ENCODE measurements at regions not wholly inside any gene's neighbourhood (a gene's known extent, or its start where the extent isn't known, plus 50 kb on each side); places are given as distances from the start of the nearest gene placed in this dataset.

DNA sequence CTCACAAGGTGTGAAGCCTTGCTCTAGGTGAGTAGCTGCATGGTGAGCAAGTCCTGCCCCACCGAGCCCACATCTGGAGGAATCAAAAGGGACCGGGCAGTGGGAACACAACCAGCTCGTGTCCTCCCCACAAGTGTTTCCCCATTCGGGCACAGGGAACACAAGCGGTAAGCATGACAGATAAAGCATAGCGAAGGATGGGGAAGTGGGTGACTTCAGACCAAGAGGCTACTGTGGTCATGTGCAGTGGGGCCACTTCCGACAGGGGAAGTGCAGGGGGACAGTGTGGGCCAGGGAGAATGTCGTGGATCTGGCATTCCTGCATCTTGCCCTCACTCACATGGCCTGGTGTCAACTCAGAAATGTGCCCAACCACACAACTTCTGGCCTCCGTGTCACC lies 306.2 kb downstream of the FAM72C start:
- TF ChIP-seq, protein P1, sequence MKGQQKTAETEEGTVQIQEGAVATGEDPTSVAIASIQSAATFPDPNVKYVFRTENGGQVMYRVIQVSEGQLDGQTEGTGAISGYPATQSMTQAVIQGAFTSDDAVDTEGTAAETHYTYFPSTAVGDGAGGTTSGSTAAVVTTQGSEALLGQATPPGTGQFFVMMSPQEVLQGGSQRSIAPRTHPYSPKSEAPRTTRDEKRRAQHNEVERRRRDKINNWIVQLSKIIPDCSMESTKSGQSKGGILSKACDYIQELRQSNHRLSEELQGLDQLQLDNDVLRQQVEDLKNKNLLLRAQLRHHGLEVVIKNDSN (IDR thresholded peaks at IDR 0.05) = no peak
- TF ChIP-seq YY1 (IDR thresholded peaks at IDR 0.05; ENCODE audit: low read depth) (no peak), EP300 (IDR thresholded peaks at IDR 0.05; ENCODE audit: borderline replicate concordance) (no peak), RAD21 (IDR thresholded peaks at IDR 0.05; ENCODE audit: low read depth) (no peak), TEAD4 (IDR thresholded peaks at IDR 0.05) (no peak), TCF12 (IDR thresholded peaks at IDR 0.05; ENCODE audit: low read depth) (no peak), TAF1 (IDR thresholded peaks at IDR 0.05; ENCODE audit: low read depth) (no peak), NFIC (IDR thresholded peaks at IDR 0.05) (no peak), CREB1 (IDR thresholded peaks at IDR 0.05; ENCODE audit: low read depth) (no peak), ZBTB7A (IDR thresholded peaks at IDR 0.05; ENCODE audit: low read depth) (no peak)
- TF ChIP-seq, protein P2, sequence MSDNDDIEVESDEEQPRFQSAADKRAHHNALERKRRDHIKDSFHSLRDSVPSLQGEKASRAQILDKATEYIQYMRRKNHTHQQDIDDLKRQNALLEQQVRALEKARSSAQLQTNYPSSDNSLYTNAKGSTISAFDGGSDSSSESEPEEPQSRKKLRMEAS (IDR thresholded peaks at IDR 0.05) = no peak
- TF ChIP-seq, protein P3, sequence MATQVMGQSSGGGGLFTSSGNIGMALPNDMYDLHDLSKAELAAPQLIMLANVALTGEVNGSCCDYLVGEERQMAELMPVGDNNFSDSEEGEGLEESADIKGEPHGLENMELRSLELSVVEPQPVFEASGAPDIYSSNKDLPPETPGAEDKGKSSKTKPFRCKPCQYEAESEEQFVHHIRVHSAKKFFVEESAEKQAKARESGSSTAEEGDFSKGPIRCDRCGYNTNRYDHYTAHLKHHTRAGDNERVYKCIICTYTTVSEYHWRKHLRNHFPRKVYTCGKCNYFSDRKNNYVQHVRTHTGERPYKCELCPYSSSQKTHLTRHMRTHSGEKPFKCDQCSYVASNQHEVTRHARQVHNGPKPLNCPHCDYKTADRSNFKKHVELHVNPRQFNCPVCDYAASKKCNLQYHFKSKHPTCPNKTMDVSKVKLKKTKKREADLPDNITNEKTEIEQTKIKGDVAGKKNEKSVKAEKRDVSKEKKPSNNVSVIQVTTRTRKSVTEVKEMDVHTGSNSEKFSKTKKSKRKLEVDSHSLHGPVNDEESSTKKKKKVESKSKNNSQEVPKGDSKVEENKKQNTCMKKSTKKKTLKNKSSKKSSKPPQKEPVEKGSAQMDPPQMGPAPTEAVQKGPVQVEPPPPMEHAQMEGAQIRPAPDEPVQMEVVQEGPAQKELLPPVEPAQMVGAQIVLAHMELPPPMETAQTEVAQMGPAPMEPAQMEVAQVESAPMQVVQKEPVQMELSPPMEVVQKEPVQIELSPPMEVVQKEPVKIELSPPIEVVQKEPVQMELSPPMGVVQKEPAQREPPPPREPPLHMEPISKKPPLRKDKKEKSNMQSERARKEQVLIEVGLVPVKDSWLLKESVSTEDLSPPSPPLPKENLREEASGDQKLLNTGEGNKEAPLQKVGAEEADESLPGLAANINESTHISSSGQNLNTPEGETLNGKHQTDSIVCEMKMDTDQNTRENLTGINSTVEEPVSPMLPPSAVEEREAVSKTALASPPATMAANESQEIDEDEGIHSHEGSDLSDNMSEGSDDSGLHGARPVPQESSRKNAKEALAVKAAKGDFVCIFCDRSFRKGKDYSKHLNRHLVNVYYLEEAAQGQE (IDR thresholded peaks at IDR 0.05; ENCODE audit: low read depth) = no peak

DNA sequence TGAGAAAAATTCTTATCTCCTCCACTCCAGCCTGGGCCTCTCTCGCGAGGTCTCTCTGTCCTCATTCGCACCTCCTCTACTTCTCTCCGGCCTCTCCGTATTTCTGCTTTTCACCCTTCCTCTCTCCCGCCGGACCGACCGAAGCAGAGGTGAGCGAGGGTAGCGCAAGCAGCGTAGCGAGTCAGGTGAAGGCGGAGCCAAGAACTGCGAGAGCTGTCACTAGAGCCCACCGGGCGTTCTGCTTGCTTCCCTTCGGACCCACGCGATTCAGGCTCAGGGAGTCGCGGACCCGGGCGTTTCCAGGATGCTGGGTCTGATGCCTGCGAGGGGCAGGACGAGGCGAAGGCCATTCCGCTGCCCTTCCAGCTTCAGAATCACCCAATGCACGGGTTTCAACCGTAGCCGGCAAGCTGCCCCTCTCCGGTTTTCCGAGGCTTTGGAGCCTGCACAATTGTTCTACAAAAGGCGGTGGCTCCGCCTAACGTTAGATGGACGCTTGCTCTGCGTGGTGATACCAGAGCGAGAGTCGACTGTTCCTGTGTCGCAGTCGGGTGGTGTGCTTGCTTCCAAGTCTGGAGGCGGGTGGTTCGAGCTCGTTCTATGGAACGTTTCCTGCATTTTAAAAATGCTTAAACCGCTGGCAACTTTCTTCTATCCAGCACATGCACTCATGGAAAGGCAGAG lies 310.2 kb downstream of the FAM72C start:
- TF ChIP-seq, protein P3 (IDR thresholded peaks at IDR 0.05; ENCODE audit: low read depth) = no peak
- no peak for TF ChIP-seq RAD21 (IDR thresholded peaks at IDR 0.05; ENCODE audit: low read depth)

DNA sequence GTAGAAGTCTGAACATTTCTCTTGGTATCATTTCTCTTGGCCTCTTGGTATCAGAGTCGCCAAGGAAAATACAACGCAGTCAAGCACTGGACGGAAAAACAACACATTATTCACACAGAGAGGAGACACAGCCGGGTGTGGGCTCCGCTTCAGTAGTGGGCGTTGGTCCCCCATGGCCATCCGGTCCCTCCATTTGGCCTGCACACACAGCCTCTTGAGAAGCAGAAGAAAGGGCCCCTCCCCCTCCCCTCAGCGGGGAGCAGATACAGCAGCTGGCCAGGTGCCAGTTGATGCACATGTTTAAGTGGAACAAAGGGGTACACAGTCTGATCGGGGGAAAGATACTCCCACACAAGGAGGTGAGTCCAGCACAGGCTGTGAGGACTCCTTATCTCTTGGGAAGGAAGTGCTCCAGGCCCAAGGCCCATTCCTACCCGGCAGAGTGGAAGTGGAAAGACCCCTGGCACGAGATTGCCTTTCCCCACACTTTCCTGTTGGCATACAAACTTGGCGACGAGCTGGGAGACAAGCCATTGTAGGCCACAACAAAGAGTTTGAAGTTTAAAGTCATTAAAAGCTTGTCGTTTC lies 311.3 kb downstream of the FAM72C start:
- TF ChIP-seq TEAD4 (IDR thresholded peaks at IDR 0.05) = no peak
- no peak for TF ChIP-seq YY1 (IDR thresholded peaks at IDR 0.05; ENCODE audit: low read depth)
- no peak for TF ChIP-seq NFIC (IDR thresholded peaks at IDR 0.05)
- TF ChIP-seq TAF1 (IDR thresholded peaks at IDR 0.05; ENCODE audit: low read depth) = no peak
- no peak for TF ChIP-seq FOXM1 (IDR thresholded peaks at IDR 0.05; ENCODE audit: borderline replicate concordance, low read depth)
- no peak for TF ChIP-seq CREB1 (IDR thresholded peaks at IDR 0.05; ENCODE audit: low read depth)
- TF ChIP-seq, protein P3 (IDR thresholded peaks at IDR 0.05; ENCODE audit: low read depth) = no peak
- TF ChIP-seq, protein P1 (IDR thresholded peaks at IDR 0.05) = no peak
- TF ChIP-seq, protein P2 (IDR thresholded peaks at IDR 0.05) = no peak
- no peak for TF ChIP-seq RAD21 (IDR thresholded peaks at IDR 0.05; ENCODE audit: low read depth)
- TF ChIP-seq ZBTB7A (IDR thresholded peaks at IDR 0.05; ENCODE audit: low read depth) = no peak
- TF ChIP-seq EGR1 (IDR thresholded peaks at IDR 0.05) = no peak
- TF ChIP-seq CEBPB (IDR thresholded peaks at IDR 0.05) = no peak
- no peak for TF ChIP-seq TCF12 (IDR thresholded peaks at IDR 0.05; ENCODE audit: low read depth)
- TF ChIP-seq EP300 (IDR thresholded peaks at IDR 0.05; ENCODE audit: borderline replicate concordance) = no peak

DNA sequence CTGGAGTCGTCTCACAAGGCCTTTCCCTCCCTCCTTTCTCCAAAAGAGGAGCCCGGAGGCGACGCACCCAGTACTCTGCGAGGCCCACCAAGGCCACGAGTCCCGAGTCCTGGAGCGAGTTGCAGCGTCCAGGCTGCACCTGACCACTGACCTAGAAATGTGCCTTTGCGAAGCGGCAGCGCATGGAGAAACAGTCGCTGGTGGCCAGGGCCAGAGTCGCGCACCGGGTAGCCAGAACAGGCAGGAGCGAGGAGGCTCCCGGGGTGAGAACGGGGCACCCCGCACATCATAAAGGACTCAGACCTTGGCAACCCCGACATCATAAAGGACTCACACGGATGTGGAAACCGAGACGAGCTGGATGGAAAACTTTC lies 318.4 kb downstream of the FAM72C start:
- TF ChIP-seq FOXM1 (IDR thresholded peaks at IDR 0.05; ENCODE audit: borderline replicate concordance, low read depth) (no peak), ZBTB7A (IDR thresholded peaks at IDR 0.05; ENCODE audit: low read depth) (no peak), EGR1 (IDR thresholded peaks at IDR 0.05) (no peak), EP300 (IDR thresholded peaks at IDR 0.05; ENCODE audit: borderline replicate concordance) (no peak), TCF12 (IDR thresholded peaks at IDR 0.05; ENCODE audit: low read depth) (no peak), NFIC (IDR thresholded peaks at IDR 0.05) (no peak), RAD21 (IDR thresholded peaks at IDR 0.05; ENCODE audit: low read depth) (no peak), YY1 (IDR thresholded peaks at IDR 0.05; ENCODE audit: low read depth) (no peak), CEBPB (IDR thresholded peaks at IDR 0.05) (no peak), CREB1 (IDR thresholded peaks at IDR 0.05; ENCODE audit: low read depth) (no peak), TAF1 (IDR thresholded peaks at IDR 0.05; ENCODE audit: low read depth) (no peak), TEAD4 (IDR thresholded peaks at IDR 0.05) (no peak)
- TF ChIP-seq, protein P3 (IDR thresholded peaks at IDR 0.05; ENCODE audit: low read depth) = no peak
- TF ChIP-seq, protein P1 (IDR thresholded peaks at IDR 0.05) = no peak
- TF ChIP-seq, protein P2 (IDR thresholded peaks at IDR 0.05) = no peak

Measured in Ishikawa (cell line).